Panc1 (cell line): ENCODE measurements at regions not wholly inside any gene's neighbourhood (a gene's known extent, or its start where the extent isn't known, plus 50 kb on each side); places are given as distances from the start of the nearest gene placed in this dataset.

Source experiments
- ATAC-seq: fragments of 200-7000 bp; cut with Tn5 transposase; 2 replicates; pipeline ENCODE4 v1.9.1; 2020; ENCODE audit warnings: mild to moderate bottlenecking, moderate library complexity
- BruUV-seq: library from RNA; stranded (reverse); fragments of 400-500 nt; replicated peaks from 2 replicates; lab custom pipeline; 2021; lab: Mats Ljungman, UMichigan
- CTCF ChIA-PET: fragments of 300-600 bp; sonication (Branson Sonifier 250); formaldehyde crosslinking; loops from one replicate; lab custom pipeline; 2022; ENCODE audit warnings: antibody characterized with exemption; lab: Charles Lee
- POLR2A ChIA-PET: fragments of 300-600 bp; sonication (Branson Sonifier 250); formaldehyde crosslinking; loops from one replicate; lab custom pipeline; 2022; ENCODE audit warnings: antibody characterized with exemption; lab: Charles Lee
- DNase-seq: peaks from one replicate; pipeline ENCODE4 v3.0.0-alpha.2; 2010; ENCODE audit warnings: low read depth, low spot score
- H3K27ac ChIP-seq: 2 replicates; pipeline ENCODE4 v1.5.1; 2011; ENCODE audit warnings: mild to moderate bottlenecking, low read length, inconsistent platforms
- H3K27me3 ChIP-seq: fragments of 200-500 bp; sonication (Bioruptor generic); 2 replicates; pipeline ENCODE4 v1.6.0; 2014; ENCODE audit warnings: low read length, inconsistent platforms; ENCODE audit not compliant: control insufficient read depth, insufficient read depth
- H3K36me3 ChIP-seq: fragments of 200-500 bp; sonication (Bioruptor generic); 2 replicates; pipeline ENCODE4 v1.5.1; 2014; ENCODE audit warnings: inconsistent platforms, mild to moderate bottlenecking, low read length, moderate library complexity; ENCODE audit not compliant: control insufficient read depth, insufficient read depth
- H3K4me1 ChIP-seq: 2 replicates; pipeline ENCODE4 v1.5.1; 2011; ENCODE audit warnings: inconsistent platforms, mild to moderate bottlenecking, low read length, moderate library complexity; ENCODE audit not compliant: control insufficient read depth, insufficient read depth
- H3K4me3 ChIP-seq, 2 experiments: 2 replicates each; pipeline ENCODE4 v1.5.1; 2011 to 2012; ENCODE audit warnings: low read depth in 2 of 2, low read length in 2 of 2, mild to moderate bottlenecking in 2 of 2, inconsistent platforms in 1 of 2, moderate library complexity in 1 of 2
- H3K9me3 ChIP-seq: fragments of 200-500 bp; sonication (Bioruptor generic); 2 replicates; pipeline ENCODE4 v1.5.1; 2014; ENCODE audit warnings: low read depth, mild to moderate bottlenecking, inconsistent platforms, low read length, moderate library complexity; ENCODE audit not compliant: control insufficient read depth, insufficient read depth
- CTCF ChIP-seq: fragments of 450-650 bp; IDR thresholded peaks from 2 replicates; pipeline ENCODE4 v1.5.1; 2017; ENCODE audit warnings: mild to moderate bottlenecking
- POLR2AphosphoS5 ChIP-seq: IDR thresholded peaks from 2 replicates; pipeline ENCODE4 v1.6.1; 2012; ENCODE audit warnings: mild to moderate bottlenecking, low read depth, low read length, moderate library complexity
- REST ChIP-seq, 2 experiments: IDR thresholded peaks; 2 replicates each; pipeline ENCODE4 v1.6.1; 2011 to 2012; ENCODE audit warnings: low read depth in 2 of 2, control low read depth in 1 of 2, low read length in 1 of 2, mild to moderate bottlenecking in 1 of 2, moderate library complexity in 1 of 2; ENCODE audit not compliant: insufficient read depth in 1 of 2
- SIN3A ChIP-seq: IDR thresholded peaks from 2 replicates; pipeline ENCODE4 v1.6.1; 2012; ENCODE audit warnings: low read depth, mild to moderate bottlenecking, low read length, moderate library complexity, borderline replicate concordance; ENCODE audit not compliant: insufficient read depth
- TCF7L2 ChIP-seq: IDR thresholded peaks from 2 replicates; pipeline ENCODE4 v1.6.1; 2011; ENCODE audit warnings: mild to moderate bottlenecking, low read depth, low read length, inconsistent platforms
- in situ Hi-C: cut with HindIII; loops from 2 replicates; pipeline ENCODE4 v1.10.0; 2016; ENCODE audit warnings: low sequenced_read_pairs, low pct_unique_long_range_greater_than_20kb
- intact Hi-C: fragments of 100-400 bp; cut with micrococcal nuclease; formaldehyde crosslinking; loops from one replicate; pipeline ENCODE4 v1.10.0; 2022; ENCODE audit not compliant: unreplicated experiment

- in situ Hi-C loops: no loop called here
- intact Hi-C loops: no loop called here
- Histone ChIP-seq H3K4me1 (no peaks in the 10 kb centered on the region), H3K36me3 (no peaks in the 10 kb centered on the region), H3K27me3 (no peaks in the 10 kb centered on the region), H3K9me3 (no peaks in the 10 kb centered on the region), H3K27ac (no peak overlapping the region), H3K4me3 (no peak overlapping the region)
- no peak for ATAC-seq
- no TSS peak for BruUV-seq
- no peak for DNase-seq
- CTCF ChIA-PET: no interaction called here
- TF ChIP-seq CTCF (no peak), REST (IDR thresholded peaks at IDR 0.05; ENCODE audit: insufficient read depth in 1 of 2, low read depth in 2 of 2, low read length in 1 of 2) (no peak), SIN3A (no peak), POLR2AphosphoS5 (no peak), TCF7L2 (no peak)
- POLR2A ChIA-PET: interaction anchor here (0.7 kb wide), 1 partner anchor 35 kb away, joined by 3 read pairs; no protein-coding TSS in a partner anchor
These were observed 122.0 kb upstream of the PUDP start for GRCh38 chrX:7269991-7270390.

GRCh38 chrX:7269589-7269988, 121.6 kb upstream of the PUDP start:
- Histone ChIP-seq H3K36me3 (no peaks in the 10 kb centered on the region), H3K9me3 (no peaks in the 10 kb centered on the region), H3K4me3 (no peak overlapping the region), H3K4me1 (no peaks in the 10 kb centered on the region), H3K27me3 (no peaks in the 10 kb centered on the region), H3K27ac (no peak overlapping the region)
- TF ChIP-seq POLR2AphosphoS5 (no peak), SIN3A (no peak), TCF7L2 (no peak), CTCF (no peak), REST (IDR thresholded peaks at IDR 0.05; ENCODE audit: insufficient read depth in 1 of 2, low read depth in 2 of 2, low read length in 1 of 2) (no peak)
- intact Hi-C loops: no loop called here
- in situ Hi-C loops: no loop called here
- no TSS peak for BruUV-seq
- DNase-seq (no peak), ATAC-seq (no peak)
- ChIA-PET CTCF (no interaction called here), POLR2A (no interaction called here)
